ENCODE measurements at regions not wholly inside any gene's neighbourhood (a gene's known extent, or its start where the extent isn't known, plus 50 kb on each side); places are given as distances from the start of the nearest gene placed in this dataset.
"Not testable (repeated sequence)": the region's sequence is repeated elsewhere in the genome, so short reads cannot be mapped to it uniquely, and the experiment has no call there.

DNA sequence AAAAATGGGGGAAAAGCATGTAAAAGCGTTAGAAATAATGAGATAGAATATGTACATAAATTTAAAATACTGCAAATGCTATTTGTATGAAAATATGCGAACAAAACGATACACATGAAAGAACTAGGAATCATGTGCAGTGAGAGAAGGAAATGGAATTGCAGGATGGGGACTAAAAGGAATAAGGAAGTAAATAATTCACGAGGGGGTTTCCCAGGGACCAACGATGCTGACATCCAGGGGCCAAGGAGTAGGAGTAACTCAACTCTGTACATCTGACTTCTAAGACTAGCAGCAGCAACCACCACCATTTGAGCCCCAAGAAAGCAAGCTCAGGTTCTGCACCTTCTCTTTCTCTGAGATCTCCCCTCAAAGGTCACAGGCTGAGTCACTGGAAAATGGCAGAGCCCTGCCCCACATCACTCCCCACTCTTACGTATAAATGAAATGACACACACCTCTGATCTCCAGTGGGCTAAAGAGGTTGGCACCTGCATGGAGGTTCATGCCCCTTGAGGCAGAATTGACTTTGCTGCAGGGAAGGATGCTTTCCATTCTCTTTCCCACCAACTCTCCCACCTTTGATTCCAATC, 100.0 kb upstream of the DLG1 start:
- H3K4me3 ChIP-seq (ENCODE audit: low read depth, low read length) = no peak overlapping the region
- no peaks in the 10 kb centered on the region for H3K36me3 ChIP-seq (ENCODE audit: control insufficient read depth, insufficient read depth, low read length)
- ChIA-PET CTCF (no interaction called here), POLR2A (no interaction called here)
- no peak for DNase-seq
- Mint-ChIP-seq H3K4me1 (ENCODE audit: low read depth, unreplicated experiment) (peaks cover 2% of the 10 kb centered on the region), H3K9me3 (ENCODE audit: unreplicated experiment) (no peaks in the 10 kb centered on the region), H3K27ac (ENCODE audit: unreplicated experiment) (no peak overlapping the region), H3K4me3 (ENCODE audit: unreplicated experiment) (no peak overlapping the region), H3K27me3 (ENCODE audit: insufficient read depth, unreplicated experiment) (no peaks in the 10 kb centered on the region), H3K36me3 (ENCODE audit: insufficient read depth, unreplicated experiment) (no peaks in the 10 kb centered on the region)
- peaks cover 9% of the 10 kb centered on the region for H3K4me1 ChIP-seq
- TF ChIP-seq, protein P1, sequence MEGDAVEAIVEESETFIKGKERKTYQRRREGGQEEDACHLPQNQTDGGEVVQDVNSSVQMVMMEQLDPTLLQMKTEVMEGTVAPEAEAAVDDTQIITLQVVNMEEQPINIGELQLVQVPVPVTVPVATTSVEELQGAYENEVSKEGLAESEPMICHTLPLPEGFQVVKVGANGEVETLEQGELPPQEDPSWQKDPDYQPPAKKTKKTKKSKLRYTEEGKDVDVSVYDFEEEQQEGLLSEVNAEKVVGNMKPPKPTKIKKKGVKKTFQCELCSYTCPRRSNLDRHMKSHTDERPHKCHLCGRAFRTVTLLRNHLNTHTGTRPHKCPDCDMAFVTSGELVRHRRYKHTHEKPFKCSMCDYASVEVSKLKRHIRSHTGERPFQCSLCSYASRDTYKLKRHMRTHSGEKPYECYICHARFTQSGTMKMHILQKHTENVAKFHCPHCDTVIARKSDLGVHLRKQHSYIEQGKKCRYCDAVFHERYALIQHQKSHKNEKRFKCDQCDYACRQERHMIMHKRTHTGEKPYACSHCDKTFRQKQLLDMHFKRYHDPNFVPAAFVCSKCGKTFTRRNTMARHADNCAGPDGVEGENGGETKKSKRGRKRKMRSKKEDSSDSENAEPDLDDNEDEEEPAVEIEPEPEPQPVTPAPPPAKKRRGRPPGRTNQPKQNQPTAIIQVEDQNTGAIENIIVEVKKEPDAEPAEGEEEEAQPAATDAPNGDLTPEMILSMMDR (IDR thresholded peaks at IDR 0.05; ENCODE audit: insufficient read depth in 1 of 2, low read depth in 1 of 2, low read length in 1 of 2, severe bottlenecking in 1 of 2, unreplicated experiment in 1 of 2) = no peak
- BruUV-seq (replicated peaks) = no TSS peak
- H3K9me3 ChIP-seq = no peaks in the 10 kb centered on the region
- intact Hi-C loops (cut with micrococcal nuclease; ENCODE audit: unreplicated experiment) = no loop called here
- no peaks in the 10 kb centered on the region for H3K27me3 ChIP-seq (replicated peaks; ENCODE audit: control insufficient read depth, insufficient read depth, low read length)

DNA sequence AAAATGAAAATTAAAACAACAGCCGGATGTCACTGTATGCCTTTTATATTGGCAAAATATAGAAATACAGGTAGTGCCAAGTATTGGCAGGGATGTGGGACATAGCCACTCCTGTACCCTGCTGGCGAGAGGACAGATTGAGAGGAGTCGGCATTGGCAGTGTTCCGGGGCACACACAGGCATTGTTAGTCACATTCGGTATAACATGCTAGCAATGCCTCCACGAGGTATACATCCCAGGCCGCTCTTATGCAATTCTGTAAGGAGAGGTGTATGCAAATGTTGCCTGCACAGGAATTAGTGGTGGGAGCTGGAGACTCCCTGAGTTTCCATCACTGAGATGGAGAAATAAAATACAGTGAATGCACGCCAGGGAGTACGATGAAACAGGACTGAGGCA, 99.4 kb upstream of the DLG1 start:
- BruUV-seq (replicated peaks) = no TSS peak
- Mint-ChIP-seq H3K36me3 (ENCODE audit: insufficient read depth, unreplicated experiment) (no peaks in the 10 kb centered on the region), H3K27me3 (ENCODE audit: insufficient read depth, unreplicated experiment) (no peaks in the 10 kb centered on the region), H3K4me1 (ENCODE audit: low read depth, unreplicated experiment) (peaks cover 7% of the 10 kb centered on the region), H3K27ac (ENCODE audit: unreplicated experiment) (no peak overlapping the region), H3K4me3 (ENCODE audit: unreplicated experiment) (no peak overlapping the region), H3K9me3 (ENCODE audit: unreplicated experiment) (no peaks in the 10 kb centered on the region)
- intact Hi-C loops (cut with micrococcal nuclease; ENCODE audit: unreplicated experiment) = no loop called here
- no peaks in the 10 kb centered on the region for H3K27me3 ChIP-seq (replicated peaks; ENCODE audit: control insufficient read depth, insufficient read depth, low read length)
- ChIA-PET POLR2A (no interaction called here), CTCF (no interaction called here)
- no peaks in the 10 kb centered on the region for H3K36me3 ChIP-seq (ENCODE audit: control insufficient read depth, insufficient read depth, low read length)
- TF ChIP-seq, protein P1 (IDR thresholded peaks at IDR 0.05; ENCODE audit: insufficient read depth in 1 of 2, low read depth in 1 of 2, low read length in 1 of 2, severe bottlenecking in 1 of 2, unreplicated experiment in 1 of 2) = no peak
- no peak overlapping the region for H3K4me3 ChIP-seq (ENCODE audit: low read depth, low read length)
- H3K4me1 ChIP-seq = peaks cover 9% of the 10 kb centered on the region
- no peaks in the 10 kb centered on the region for H3K9me3 ChIP-seq
- DNase-seq = no peak

DNA sequence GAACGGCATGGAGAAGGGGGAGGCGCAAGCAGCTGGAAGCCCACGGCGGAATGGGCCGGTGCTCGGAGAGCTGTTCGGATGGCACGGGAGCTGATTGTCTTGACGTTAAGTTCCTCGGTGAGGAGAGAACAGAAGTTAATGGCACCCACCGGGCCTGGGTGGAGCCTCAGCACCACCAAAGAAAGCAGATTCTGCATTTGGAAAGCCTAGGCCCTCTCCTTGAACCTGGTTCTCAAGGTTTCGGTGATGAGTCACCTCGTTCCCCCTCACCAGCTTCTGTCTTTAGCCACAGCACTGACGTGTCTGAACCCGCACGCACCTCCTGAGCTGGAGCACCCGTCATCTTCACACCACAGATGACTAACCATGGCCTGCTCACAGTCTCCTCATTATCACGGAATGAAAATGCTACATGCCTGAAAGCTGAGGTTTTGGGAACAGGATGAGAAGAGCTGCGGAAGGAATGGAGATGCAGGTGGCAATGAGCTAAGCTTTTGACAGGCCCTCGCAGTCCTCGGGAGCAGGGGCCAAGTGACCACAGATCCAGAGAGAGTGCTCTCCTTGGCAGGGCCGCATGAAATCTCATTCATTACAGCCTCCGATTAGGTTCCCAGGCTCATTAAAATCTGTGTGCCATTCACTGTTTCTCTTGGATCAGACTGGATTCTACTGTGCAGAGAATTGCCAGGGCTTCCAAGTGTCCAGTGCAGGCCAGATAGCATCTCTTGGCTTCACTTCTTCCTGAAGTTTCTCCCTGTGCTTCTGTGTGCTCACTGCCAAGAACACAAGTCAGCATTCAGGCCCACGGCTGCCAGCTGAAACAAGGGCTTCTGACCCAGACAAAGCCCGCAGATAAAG, 96.3 kb upstream of the DLG1 start:
- ChIA-PET POLR2A (no interaction called here), CTCF (no interaction called here)
- H3K36me3 ChIP-seq (ENCODE audit: control insufficient read depth, insufficient read depth, low read length) = no peaks in the 10 kb centered on the region
- Mint-ChIP-seq H3K27ac (ENCODE audit: unreplicated experiment) (no peak overlapping the region), H3K9me3 (ENCODE audit: unreplicated experiment) (no peaks in the 10 kb centered on the region), H3K27me3 (ENCODE audit: insufficient read depth, unreplicated experiment) (no peaks in the 10 kb centered on the region), H3K36me3 (ENCODE audit: insufficient read depth, unreplicated experiment) (no peaks in the 10 kb centered on the region), H3K4me1 (ENCODE audit: low read depth, unreplicated experiment) (peaks cover 7% of the 10 kb centered on the region), H3K4me3 (ENCODE audit: unreplicated experiment) (no peak overlapping the region)
- BruUV-seq (replicated peaks) = no TSS peak
- intact Hi-C loops (cut with micrococcal nuclease; ENCODE audit: unreplicated experiment) = no loop called here
- H3K4me3 ChIP-seq (ENCODE audit: low read depth, low read length) = no peak overlapping the region
- H3K4me1 ChIP-seq = peaks cover 4% of the 10 kb centered on the region
- no peaks in the 10 kb centered on the region for H3K9me3 ChIP-seq
- no peaks in the 10 kb centered on the region for H3K27me3 ChIP-seq (replicated peaks; ENCODE audit: control insufficient read depth, insufficient read depth, low read length)
- no peak for DNase-seq
- TF ChIP-seq, protein P1 (IDR thresholded peaks at IDR 0.05; ENCODE audit: insufficient read depth in 1 of 2, low read depth in 1 of 2, low read length in 1 of 2, severe bottlenecking in 1 of 2, unreplicated experiment in 1 of 2) = no peak

DNA sequence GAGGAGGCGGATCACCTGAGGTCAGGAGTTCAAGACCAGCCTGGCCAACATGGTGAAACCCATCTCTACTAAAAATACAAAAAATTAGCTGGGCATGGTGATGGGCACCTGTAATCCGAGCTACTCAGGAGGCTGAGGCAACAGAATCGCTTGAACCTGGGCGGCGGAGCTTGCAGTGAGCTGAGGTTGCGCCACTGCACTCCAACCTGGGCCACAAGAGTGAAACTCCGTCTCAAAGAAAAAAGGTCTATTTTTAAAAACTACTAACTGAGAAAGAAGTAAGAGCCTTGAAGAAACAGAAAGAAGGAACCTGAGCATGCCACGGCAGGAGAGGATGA, 95.7 kb upstream of the DLG1 start:
- BruUV-seq (replicated peaks); POLR2A ChIA-PET; H3K9me3 ChIP-seq: not testable (repeated sequence)

More for the DNA sequence above, 95.7 kb upstream of the DLG1 start:
- intact Hi-C loops (cut with micrococcal nuclease; ENCODE audit: unreplicated experiment); DNase-seq; H3K36me3 Mint-ChIP-seq (ENCODE audit: insufficient read depth, unreplicated experiment); H3K4me1 Mint-ChIP-seq (ENCODE audit: low read depth, unreplicated experiment); H3K4me3 Mint-ChIP-seq (ENCODE audit: unreplicated experiment); H3K9me3 Mint-ChIP-seq (ENCODE audit: unreplicated experiment); H3K27me3 ChIP-seq (replicated peaks; ENCODE audit: control insufficient read depth, insufficient read depth, low read length); H3K27me3 Mint-ChIP-seq (ENCODE audit: insufficient read depth, unreplicated experiment); CTCF ChIA-PET; H3K4me3 ChIP-seq (ENCODE audit: low read depth, low read length); H3K27ac Mint-ChIP-seq (ENCODE audit: unreplicated experiment); H3K36me3 ChIP-seq (ENCODE audit: control insufficient read depth, insufficient read depth, low read length); H3K4me1 ChIP-seq: not testable (repeated sequence)

Measured in Caco-2 (cell line).